GM18517 (cell line): ENCODE measurements at regions not wholly inside any gene's neighbourhood (a gene's known extent, or its start where the extent isn't known, plus 50 kb on each side); places are given as distances from the start of the nearest gene placed in this dataset.

Experiments
- ATAC-seq: cut with Tn5 transposase; IDR thresholded peaks from one replicate; pipeline ENCODE4 v1.9.1; 2021; ENCODE audit warnings: mild to moderate bottlenecking, moderate library complexity; ENCODE audit not compliant: unreplicated experiment

DNA sequence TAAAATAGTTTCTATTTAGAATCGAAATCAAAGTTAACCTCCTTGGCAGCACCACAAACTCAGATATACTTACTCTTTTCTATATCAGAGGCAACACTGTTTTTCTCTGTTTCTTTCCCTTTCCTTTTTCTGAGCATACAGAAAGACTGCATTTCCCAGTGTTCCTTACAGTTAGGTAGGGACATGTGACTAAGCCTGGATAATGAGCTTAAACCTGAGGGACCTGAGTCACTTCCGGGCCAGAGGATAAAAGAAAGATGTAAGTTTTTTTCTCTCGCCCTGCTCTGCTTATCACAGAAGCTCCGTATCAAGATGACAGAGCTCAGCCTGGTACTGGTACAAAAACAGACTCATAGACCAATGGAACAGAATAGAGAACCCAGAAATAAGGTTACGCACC is 531.9 kb downstream of the KLF12 start:
- no peak for ATAC-seq

DNA sequence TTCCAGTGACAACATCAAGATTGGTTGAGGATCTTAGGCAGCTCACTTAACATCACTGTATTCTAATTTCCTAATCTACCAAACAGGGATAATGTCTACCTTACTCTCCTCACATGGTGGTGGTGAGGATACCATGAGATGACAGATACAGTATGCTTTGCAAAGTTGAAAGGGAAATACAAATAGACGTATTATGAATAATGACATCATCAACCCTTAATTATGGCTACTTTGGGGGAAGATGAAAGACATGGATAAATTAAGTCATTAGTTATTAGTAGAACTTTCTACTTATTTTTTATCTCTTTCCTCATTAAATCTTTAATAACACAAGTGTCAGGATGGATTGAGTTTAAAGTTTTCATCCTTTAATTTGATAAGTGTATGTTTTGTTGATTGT is 532.5 kb downstream of the KLF12 start:
- no peak for ATAC-seq

DNA sequence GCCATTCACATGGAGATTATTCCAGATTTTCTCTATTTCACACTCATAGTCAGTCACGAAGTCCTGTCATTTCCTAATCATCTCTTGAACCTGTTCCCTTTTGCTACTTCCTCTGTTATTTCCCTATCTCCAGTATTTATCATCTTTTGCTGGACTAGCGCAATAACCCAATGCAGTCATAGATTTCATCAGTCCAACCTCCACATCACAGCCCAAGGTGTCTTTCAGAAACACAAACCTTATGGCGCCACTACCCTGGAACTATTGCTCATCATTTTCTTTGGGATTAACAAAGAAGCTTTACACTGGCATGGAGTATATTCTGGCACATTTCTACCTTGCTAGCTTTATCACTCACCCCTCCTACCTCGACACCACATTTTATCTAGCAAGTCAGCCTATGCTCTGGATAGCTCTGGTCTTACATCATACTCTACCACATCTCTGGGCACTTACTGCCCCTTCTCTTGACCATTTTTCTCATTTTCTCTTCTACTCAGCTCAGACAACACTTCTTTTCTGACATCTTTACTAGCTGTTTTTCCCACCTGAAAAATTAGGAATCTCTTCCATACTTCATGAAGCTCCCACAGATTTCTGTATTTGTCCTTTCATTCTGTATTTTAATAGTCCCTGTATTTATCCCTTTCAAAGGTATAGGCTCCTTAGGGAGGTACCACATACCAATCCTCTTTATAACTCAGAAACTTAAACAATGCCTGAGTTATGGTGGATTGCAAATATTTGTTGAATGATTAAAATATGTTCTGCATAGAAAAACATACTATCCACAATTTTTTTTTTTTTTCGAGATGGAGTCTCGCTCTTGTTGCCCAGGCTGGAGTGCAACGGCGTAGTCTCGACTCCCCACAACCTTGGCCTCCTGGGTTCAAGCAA is 534.7 kb downstream of the KLF12 start:
- ATAC-seq = no peak

DNA sequence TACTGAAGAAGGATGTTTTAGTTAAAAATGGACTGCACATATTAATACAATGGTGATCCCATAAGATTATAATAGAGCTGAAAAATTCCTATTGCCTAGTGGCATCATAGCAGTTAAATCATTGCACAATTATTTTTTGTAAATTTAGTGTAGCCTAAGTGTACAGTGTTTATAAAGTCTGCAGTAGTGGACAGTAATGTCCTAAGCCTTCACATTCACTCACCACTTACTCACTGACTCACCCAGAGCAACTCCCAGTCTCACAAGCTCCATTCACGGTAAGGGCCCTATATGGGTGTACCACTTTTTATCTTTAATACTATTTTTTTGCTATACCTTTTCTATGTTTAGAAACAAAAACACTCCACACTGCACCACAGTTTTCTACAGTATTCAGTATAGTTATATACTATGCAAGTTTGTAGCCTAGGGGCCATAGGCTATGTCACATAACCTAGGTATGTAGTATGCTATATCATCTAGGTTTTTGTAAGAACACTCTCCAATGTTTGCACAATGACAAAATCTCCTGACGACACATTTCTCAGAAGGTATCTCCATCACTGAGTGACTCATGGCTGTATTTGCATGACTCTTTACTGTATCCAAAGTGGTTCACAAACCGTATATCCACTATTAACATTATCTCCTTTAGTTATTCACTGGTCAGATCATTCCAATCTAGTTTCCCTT is 536.0 kb downstream of the KLF12 start:
- ATAC-seq = no peak

DNA sequence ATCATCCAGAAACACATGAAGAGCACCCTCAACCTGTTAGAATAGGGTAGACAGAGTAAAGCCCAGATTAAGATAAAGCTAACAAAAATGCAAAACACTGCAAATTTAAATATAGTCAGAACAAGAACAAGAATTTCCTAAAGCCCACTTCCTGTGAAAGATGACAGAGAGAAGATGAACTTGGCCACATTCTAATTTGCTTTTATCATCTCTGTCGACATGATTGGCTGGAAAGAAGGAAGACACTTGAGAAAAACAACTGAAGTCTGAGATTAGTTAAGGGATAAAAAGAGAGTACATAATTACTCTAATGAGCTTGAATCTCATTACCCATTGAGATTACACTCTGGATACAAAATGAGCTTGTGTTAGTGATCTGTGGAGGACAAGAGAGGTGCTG is 537.6 kb downstream of the KLF5 start:
- ATAC-seq = no peak

DNA sequence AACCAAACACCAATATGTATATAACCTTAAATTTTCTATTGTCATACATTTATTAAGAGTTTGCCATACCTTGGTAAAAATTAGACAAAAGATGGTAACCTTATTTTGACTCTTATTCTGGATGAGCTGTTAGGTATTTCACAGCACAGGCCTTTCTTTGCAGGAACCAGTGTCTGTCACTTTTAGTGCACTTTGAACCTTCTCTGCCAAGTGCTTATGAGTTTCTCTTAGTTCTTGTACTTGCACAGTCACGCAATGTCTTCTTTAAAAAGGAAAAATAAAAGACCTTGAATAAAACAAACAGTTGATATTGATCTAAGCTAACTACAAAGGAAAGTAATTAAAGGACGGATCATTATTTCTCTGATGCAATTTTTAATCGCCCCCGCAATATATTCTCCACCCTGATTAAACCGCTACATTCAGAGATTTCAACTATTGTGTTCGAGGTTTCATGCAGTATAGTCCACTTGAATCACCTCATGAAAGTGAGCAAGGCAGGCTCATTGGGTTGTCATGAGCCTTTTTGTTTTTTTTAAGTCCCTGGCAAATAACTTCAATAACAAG is 534.5 kb downstream of the KLF5 start:
- ATAC-seq = no peak

DNA sequence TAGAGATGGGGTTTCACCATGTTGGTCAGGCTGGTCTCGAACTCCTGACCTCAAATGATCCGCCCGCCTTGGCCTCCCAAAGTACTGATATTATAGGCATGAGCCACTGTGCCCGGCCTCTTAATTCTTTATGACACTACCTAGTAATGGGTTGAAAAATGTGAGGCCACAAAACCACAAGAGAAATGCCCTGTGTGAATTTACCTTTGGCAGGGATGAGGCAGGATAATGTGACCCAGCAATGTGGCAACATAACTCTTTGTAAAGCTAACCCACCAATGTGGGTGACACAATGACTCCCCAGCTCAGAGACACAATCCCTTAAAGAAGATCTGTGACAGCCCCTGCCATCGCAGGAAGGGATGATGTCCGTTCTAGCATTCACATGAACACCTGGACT is 533.1 kb downstream of the KLF5 start:
- ATAC-seq = no peak

DNA sequence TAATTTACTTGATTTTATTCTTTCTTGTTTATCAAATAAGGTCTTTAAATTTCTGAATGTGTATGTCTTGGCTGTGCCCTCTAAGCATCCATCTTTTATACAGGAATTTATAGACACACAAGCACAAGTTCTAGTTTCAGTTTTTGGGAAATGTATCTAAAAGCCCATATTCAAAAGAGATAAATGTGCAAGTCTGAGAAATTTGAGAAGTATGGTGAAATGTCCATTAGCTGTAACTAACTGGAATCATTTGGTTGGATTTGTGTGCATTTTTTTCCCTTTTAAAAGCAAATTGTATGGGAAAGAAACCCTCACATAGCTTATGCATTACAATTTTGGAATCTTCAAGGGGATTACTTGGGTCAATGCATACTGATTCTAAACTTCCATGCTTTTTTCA is 532.0 kb downstream of the KLF5 start:
- no peak for ATAC-seq

DNA sequence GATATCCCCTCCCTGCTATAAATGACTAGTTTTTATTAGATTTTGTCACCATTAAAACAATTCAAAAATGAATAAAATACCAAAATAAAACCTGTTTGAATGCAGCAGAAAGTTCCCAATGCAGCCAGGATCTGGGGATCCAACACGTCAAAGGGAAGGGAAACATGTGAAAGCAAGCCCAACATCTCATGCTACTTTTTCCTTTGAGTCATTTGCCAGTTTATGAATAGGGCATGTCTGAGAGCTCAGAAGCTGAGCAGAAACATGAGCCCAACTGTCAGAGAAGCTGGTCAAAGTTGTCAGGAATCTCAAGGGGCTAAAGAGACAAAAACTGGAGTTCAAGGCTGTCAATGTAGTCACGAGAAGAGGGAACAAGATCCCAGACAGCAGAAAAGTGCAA is 526.4 kb downstream of the KLF5 start:
- ATAC-seq = no peak

DNA sequence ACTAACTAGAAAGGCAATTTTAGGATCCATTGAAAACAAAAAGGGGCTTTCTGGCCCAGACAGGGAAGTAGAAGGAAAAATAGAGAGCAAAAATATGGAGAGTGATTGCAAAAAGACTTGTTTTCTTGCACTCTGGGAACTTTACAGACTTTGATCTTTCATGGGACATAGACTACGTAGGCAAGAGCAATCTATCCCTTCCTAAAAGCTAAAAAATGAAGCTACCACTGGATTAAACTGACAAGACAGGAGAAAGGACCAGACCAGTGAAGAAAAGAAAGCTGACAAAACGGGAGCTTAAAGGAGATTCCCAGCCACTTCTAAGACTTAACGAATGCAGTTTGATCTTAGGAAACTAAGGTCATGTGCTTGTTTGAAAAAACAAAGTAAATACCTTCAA is 524.5 kb downstream of the KLF5 start:
- no peak for ATAC-seq

DNA sequence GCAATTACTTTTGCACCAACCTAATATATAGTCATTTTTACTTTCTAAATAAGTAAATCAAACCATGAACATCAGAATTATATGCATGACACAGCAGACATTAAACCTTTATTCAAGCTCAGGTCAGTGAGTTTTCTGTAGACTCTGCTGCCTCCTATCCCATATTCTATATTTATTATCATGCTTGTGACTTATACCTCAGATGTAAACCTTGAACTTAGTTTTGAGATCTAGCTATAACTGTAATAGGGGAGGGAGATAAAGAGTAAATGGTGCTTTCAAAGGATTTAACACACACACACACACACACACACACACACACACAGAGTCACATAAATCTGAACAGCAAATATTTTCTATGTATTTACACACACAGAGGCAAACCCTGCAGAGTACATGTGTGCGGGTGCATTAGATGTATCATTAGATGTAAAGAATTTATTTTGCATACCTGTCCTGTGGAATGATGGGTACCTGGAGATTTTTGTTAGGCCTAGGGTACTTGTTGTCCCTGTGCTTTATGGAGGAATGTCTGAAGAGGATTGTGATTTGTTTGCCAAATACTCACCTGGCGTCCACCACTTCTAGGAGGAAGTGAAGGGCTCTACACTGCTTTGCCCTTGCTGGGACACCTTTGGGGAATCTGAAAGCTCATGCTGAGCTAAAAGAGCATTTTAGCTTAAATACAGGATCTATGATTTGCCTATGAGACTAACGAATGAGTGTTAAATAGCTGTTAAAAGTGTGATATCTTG is 521.9 kb downstream of the KLF5 start:
- no peak for ATAC-seq

DNA sequence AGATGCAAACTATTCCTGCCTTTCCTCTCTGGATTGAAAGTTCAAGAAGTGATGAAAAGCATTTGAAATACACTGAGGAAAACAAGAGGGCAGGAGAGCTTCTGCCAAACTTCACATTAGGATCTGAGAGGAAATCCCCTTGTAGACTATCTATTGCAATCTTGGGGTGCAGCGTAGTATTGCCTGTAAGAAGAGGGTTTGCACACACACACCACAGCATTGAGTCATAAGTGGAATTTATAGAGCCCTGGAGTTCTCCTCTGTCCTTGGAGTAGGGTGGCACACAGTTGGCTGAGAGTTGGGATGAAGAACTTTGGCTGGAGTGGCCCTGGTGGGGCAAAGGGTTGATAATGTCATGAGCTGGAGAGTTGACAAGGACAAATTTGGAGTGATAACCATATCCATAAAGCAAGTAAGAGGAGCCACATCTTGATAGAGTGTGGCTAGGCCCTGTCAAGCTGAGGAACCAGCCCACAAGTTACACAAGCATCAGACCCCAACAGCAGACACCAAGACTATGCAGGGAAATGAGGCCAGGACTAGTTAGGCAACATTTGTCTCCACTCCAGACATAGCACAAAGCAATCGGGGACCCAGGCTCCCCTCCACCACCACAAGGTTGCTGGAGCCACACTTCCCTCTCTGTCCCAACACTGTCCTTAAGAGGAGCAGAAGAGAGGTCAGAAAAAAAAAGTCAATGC is 520.9 kb downstream of the KLF5 start:
- no peak for ATAC-seq

DNA sequence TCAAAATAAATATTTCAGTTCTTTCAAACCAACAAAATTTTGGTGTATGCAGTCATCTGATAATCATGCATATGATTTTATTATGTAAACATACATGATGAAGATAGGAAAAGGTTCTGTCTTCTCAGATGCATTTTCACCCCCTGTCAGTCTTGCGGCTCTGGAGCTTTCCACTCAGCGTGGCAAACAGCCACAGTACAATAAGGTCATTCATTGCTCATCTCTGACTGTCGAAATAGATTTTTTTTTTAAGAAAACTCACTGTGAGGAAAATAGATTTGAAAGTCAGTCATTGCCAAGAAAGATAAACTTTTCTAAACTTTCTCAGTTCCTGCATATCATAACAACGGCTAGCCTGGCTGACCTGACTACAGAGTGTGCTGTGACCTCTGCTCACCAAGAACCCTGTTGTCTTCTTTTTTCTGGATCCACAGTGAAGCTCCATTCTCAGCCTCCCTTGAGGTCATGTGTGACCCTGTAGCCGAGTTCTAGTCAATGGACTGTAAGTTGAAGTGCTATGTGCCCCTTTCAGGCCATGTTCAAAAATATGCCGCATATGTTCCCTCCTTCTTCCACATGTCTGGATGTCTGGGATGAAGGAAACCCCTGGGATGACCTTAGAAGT is 519.6 kb downstream of the KLF5 start:
- no peak for ATAC-seq

DNA sequence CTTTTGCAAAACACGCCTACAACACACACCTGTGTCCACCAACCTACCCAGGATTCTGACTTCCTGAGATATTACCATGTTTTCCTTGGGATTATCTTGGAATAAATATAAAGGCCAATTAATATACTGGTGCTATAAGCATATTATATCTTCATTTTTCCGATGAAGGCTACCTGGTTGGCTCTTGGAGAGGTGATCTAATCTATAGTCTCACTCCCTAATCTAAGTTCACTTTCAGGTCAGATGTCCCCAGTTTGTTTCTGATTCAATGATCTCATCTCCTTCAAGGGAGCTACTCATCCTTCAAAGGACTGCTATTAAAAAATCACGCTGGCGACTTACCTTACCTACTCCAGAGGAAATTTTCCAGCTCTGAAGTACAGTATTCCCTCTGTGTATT is 517.5 kb downstream of the KLF5 start:
- no peak for ATAC-seq

DNA sequence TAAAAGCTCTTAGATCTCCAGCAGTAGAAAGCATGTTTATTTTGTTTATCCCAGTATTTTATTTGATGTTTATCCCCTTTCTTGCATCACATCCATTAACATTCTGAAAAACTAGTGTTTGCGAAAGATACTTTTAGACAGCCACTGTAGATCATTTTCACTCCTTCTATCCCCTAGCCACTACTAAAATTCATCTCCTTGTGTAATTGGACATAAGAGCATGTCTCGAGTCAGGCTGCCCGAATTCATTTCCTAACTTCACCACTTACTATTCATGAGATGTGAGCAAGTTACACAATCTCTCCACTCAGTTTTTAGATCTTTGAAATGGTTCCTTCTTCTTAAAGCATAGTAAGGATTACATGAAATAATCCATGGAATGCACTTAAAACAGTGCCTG is 514.0 kb downstream of the KLF5 start:
- ATAC-seq = no peak

DNA sequence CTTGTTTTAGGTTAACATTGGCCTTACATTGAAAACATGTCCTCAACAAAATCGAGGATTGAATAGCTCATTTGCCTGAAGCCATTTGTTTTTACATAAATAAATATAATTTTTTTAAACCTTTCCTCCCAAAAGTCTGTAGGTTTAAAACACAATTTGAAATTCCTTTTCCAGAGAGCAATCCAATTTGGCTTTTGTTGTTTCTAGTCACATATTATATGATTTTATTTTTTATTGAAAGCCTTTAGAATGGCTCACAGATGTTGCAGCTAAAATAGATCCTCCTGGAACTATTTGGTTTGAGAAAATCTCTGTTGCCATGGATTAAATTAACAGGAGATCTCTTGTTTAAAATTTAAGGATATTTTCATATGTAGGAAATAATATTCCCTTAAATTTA is 512.6 kb downstream of the KLF5 start:
- ATAC-seq = no peak

DNA sequence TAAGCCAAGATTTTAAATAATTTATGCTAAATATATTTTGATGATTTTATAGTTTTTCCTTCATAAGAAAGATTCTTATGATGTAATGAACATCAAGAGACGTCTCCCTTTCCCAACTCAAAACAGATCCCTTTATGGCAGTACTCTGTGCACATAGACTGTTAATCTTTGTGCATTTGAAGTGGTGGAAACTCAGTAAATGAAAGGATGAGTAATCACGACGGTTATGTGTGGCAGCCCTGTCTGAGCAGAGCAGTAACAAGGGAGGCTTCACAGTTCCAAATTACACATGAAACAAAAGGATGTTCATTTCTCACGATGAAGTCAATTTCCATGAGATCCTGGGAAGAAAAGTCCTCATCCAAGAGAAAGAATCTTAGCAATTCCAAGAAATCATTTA is 498.1 kb downstream of the KLF5 start:
- ATAC-seq = no peak

DNA sequence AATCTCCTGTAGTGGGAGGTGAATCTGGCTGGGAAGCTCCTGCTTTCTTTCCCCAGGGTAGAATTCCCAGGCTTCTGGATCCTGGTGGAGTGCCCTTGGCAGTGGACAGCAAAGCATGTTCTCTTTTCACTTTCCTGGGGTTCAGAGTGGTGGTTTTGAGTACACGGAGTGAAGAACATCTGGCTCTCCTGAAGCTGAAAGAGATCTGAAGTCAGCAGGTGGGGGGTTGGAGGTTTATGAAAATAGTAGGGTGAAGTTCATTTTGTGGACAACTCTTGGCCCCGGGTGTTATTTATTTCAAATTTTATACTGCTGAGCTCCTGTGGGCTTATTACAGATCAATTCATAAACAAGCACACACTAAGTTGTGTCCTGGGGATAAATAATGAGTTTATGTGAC is 497.3 kb downstream of the KLF5 start:
- ATAC-seq = no peak

DNA sequence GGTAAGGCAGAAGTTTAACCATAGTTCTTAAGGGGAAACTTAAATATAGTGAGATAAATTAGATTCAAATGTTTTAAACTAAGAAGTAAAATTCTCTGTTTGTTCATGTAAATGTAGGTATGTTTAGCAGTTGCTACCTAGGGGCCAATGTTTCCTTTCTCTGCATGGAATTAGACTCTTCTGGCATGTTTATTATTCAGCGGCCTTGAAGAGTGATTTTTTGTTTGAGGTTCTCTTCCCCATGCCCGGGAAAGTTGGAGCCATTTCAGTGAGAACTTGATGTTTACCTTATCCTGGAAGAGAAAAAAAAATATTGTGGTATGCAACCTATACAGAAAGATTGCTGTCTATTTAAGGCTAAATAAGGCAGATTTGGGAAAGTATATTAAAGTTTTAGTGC is 492.9 kb downstream of the KLF5 start:
- ATAC-seq = no peak

DNA sequence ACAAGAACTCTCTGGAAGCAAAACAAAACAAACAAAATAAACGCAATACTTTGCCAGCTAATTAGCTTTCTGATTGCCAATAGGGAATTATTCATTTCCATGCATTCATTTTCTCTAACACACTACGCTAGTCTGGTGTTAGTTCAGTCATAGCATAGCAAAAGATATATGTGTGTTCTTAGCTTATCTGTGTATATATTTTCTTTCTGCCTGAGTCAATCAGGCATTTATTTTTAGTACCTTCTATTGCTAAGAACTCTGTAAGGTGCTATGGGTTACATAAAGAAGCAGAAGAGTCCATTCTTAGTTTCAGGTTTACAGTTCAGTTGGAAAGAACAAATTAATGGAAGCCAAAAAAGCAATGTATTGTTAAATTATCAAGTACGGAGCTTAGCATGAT is 490.9 kb downstream of the KLF5 start:
- no peak for ATAC-seq
